Calu3 (cell line): ENCODE measurements at regions not wholly inside any gene's neighbourhood (a gene's known extent, or its start where the extent isn't known, plus 50 kb on each side); places are given as distances from the start of the nearest gene placed in this dataset.

Experiments
- BruUV-seq: library from RNA; stranded (reverse); fragments of 400-500 nt; replicated peaks from 2 replicates; lab custom pipeline; 2021; lab: Mats Ljungman, UMichigan
- CTCF ChIA-PET: fragments of 300-600 bp; sonication (Branson Sonifier 250); formaldehyde crosslinking; loops from one replicate; lab custom pipeline; 2022; ENCODE audit warnings: antibody characterized with exemption; lab: Charles Lee
- DNase-seq: peaks from one replicate; pipeline ENCODE4 v3.0.0; 2022
- H3K27ac Mint-ChIP-seq: one replicate; pipeline ENCODE4 v1.8.0; 2022; ENCODE audit warnings: mixed read lengths; ENCODE audit not compliant: unreplicated experiment
- H3K27me3 Mint-ChIP-seq: one replicate; pipeline ENCODE4 v1.8.0; 2022; ENCODE audit warnings: mixed read lengths; ENCODE audit not compliant: unreplicated experiment
- H3K36me3 Mint-ChIP-seq: one replicate; pipeline ENCODE4 v1.8.0; 2022; ENCODE audit warnings: mild to moderate bottlenecking, moderate library complexity, mixed read lengths; ENCODE audit not compliant: insufficient read depth, unreplicated experiment
- H3K4me1 Mint-ChIP-seq: one replicate; pipeline ENCODE4 v1.8.0; 2022; ENCODE audit warnings: mild to moderate bottlenecking, low read depth, mixed read lengths; ENCODE audit not compliant: unreplicated experiment
- H3K4me3 Mint-ChIP-seq: one replicate; pipeline ENCODE4 v1.8.0; 2022; ENCODE audit warnings: mild to moderate bottlenecking, low read depth, moderate library complexity, mixed read lengths; ENCODE audit not compliant: unreplicated experiment
- H3K9me3 Mint-ChIP-seq: one replicate; pipeline ENCODE4 v1.8.0; 2022; ENCODE audit warnings: low read depth, mixed read lengths; ENCODE audit not compliant: unreplicated experiment
- CTCF ChIP-seq: fragments of 200-600 bp; IDR thresholded peaks from one replicate; pipeline ENCODE4 v1.8.0; 2022; ENCODE audit warnings: antibody characterized with exemption; ENCODE audit not compliant: unreplicated experiment
- intact Hi-C: fragments of 100-400 bp; cut with micrococcal nuclease; formaldehyde crosslinking; loops from one replicate; pipeline ENCODE4 v1.10.0; 2022; ENCODE audit not compliant: unreplicated experiment

GRCh38 chr20:22320245-22320915, 264.0 kb downstream of the FOXA2 start:
- Mint-ChIP-seq H3K9me3 (peaks cover 5% of the 10 kb centered on the region), H3K4me3 (no peak overlapping the region), H3K27me3 (peaks cover 23% of the 10 kb centered on the region), H3K4me1 (no peaks in the 10 kb centered on the region), H3K27ac (no peak overlapping the region), H3K36me3 (no peaks in the 10 kb centered on the region)
- no TSS peak for BruUV-seq
- CTCF ChIA-PET = no interaction called here
- TF ChIP-seq CTCF = no peak
- no peak for DNase-seq
- intact Hi-C loops = no loop called here

- H3K36me3 Mint-ChIP-seq = no peaks in the 10 kb centered on the region
- intact Hi-C loops = no loop called here
- no peak overlapping the region for H3K4me3 Mint-ChIP-seq
- CTCF ChIA-PET = no interaction called here
- peaks cover 5% of the 10 kb centered on the region for H3K9me3 Mint-ChIP-seq
- TF ChIP-seq CTCF = no peak
- no TSS peak for BruUV-seq
- peaks cover 23% of the 10 kb centered on the region for H3K27me3 Mint-ChIP-seq
- no peak for DNase-seq
- no peak overlapping the region for H3K27ac Mint-ChIP-seq
- no peaks in the 10 kb centered on the region for H3K4me1 Mint-ChIP-seq
Observed at GRCh38 chr20:22315771-22316170, 268.6 kb downstream of the FOXA2 start.

GRCh38 chr20:22315073-22315472, 269.3 kb downstream of the FOXA2 start:
- Mint-ChIP-seq H3K27ac (no peak overlapping the region), H3K4me3 (no peak overlapping the region), H3K9me3 (peaks cover 5% of the 10 kb centered on the region), H3K27me3 (peaks cover 23% of the 10 kb centered on the region), H3K36me3 (no peaks in the 10 kb centered on the region), H3K4me1 (no peaks in the 10 kb centered on the region)
- intact Hi-C loops = no loop called here
- DNase-seq = no peak
- TF ChIP-seq CTCF = no peak
- BruUV-seq = no TSS peak
- CTCF ChIA-PET = no interaction called here

- H3K9me3 Mint-ChIP-seq = no peaks in the 10 kb centered on the region
- BruUV-seq = no TSS peak
- H3K27ac Mint-ChIP-seq = no peak overlapping the region
- intact Hi-C loops = loop anchor here (5.0 kb wide), 1 partner anchor 596 kb away; no protein-coding TSS in a partner anchor
- peaks cover 3% of the 10 kb centered on the region for H3K27me3 Mint-ChIP-seq
- DNase-seq = peak; percentile 2
- H3K4me3 Mint-ChIP-seq = no peak overlapping the region
- no peaks in the 10 kb centered on the region for H3K36me3 Mint-ChIP-seq
- CTCF ChIA-PET = interaction anchor here (0.6 to 0.7 kb wide), 4 partner anchors 9 to 374 kb away, joined by 3 to 5 read pairs (median 3); no protein-coding TSS in a partner anchor
- no peaks in the 10 kb centered on the region for H3K4me1 Mint-ChIP-seq
- no peak for TF ChIP-seq CTCF
Observed at GRCh38 chr20:22312744-22313346, 271.5 kb downstream of the FOXA2 start.
